ENCODE measurements at regions not wholly inside any gene's neighbourhood (a gene's known extent, or its start where the extent isn't known, plus 50 kb on each side); places are given as distances from the start of the nearest gene placed in this dataset.
"Not testable (repeated sequence)": the region's sequence is repeated elsewhere in the genome, so short reads cannot be mapped to it uniquely, and the experiment has no call there.

- peak; percentile 51 for DNase-seq
Measured at GRCh38 chr1:232183802-232184201, 446.1 kb downstream of the SIPA1L2 start.

GRCh38 chr1:232183266-232183800 is 446.6 kb downstream of the SIPA1L2 start:
- no peak for DNase-seq

DNA sequence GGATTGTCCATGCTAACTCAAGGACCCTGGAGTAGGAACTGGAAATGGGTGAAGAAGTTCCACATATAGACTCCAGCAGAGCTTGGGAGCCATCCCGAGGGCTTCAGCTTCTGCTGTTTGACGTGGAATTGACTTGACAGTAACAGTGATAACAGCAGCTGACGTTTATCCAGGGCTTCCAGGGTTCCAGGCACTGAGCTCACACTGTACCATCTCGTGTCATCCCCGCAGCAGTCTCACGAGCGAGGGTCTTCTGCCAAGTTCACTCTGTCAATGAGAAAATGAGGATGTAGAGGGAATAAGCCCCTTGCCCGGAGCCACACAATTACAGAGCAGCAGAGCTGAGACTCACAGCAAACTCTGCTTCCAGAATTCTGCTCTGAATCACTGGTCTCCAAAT is 447.7 kb downstream of the SIPA1L2 start:
- no peak for DNase-seq

GRCh38 chr1:232180779-232181136 is 449.2 kb downstream of the SIPA1L2 start:
- DNase-seq, result no peak

DNA sequence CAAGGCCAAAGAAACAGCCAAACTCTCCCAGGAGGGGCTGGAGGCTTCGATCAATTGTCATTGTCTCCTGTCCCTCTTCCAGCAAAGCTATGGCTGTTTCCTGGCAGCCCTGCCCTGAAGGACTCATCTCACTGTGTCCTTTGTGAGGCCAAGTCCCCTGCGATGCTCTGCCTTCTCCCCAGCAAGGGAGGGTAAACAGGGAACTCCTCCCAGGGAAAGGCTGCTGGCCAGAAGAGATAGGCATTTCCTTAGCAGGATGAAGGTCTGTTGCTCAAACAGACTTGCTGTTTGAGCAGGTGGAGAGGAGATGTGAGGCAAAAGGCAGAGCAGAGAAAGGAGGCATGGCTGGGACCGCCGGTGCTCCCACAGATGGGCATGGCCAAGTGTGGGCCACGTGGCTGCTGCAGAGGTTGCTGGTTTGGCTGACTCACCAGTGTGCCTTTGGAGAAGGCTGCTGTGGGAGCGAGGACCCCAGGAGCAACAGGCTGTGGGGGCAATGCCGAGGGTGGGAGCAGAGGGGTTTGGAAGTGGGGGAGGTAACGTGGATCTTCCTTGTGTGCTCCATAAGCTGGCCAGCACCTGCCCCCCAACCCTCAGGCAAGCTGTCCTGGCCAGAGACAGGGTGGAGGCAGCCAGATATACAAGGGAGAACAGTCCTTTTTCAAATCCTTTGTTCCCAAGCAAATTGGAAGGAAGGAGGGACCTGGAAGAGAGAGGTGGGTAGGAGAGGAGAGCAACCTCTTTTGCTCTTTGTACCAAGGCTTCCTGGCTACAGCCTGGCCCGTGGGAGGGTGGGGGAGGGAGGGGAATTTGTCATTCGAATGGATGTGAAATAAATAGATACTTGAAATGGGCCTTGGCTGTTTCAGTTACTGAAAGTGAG is 449.8 kb downstream of the SIPA1L2 start:
- DNase-seq, result no peak

GRCh38 chr1:232178191-232178590 is 451.7 kb downstream of the SIPA1L2 start:
- no peak for DNase-seq

GRCh38 chr1:232177438-232177837 is 452.5 kb downstream of the SIPA1L2 start:
- no peak for DNase-seq

DNA sequence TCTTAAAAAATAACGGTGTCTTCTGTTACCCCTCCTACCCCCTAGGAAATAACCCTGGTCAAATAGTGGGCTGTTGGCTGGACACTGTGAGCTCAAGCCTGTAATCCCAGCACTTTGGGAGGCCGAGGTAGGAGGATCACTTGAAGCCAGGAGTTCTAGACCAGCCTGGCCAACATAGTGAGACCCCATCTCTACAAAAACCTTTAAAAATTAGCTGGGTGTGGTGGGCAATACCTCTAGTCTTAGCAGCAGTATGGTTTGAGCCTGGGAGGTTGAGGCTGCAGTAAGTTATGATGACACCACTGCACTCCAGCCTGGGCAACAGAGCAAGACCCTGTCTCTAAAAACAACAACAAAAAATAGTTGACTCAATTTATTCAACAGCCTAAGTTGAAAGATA is 453.7 kb downstream of the SIPA1L2 start:
- no peak for DNase-seq

DNA sequence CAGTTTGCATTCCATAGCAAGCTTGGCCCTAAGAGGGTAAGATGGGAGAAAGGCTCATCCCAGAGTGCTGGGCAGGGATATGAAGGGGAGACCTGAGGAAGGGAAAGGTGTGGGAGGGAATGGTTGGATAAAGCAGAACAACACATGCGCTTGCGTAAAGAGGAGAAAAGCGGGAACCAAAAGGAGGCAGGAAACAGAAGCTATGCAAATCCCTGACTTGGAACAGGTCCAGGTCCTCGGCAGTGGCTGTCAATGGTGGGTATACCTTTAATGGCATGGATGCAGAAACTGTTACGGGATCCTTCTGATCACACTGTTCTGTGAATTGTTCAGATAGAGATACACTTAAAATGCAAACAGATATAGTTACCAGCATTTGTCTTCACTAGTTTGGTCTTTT is 455.6 kb downstream of the SIPA1L2 start:
- peak; percentile 26 for DNase-seq

DNA sequence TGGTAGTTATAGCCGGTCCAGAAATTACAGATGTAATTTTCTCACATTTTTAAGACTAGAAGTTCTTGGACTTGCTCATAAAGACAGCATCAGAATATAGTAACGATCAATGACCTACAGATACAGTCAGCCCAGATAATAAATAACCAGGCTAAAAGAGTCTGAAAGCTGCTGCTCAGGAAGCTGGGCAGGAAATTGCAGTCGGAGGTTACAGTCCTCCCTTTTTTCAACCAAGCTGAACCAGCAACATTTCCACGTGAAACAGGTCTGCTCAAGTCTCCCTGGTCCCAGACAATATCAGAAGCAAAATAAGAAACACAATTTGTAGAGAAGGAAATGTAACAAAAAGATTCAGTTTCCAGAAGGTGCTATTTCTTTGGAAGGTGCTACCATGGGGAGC is 457.4 kb downstream of the SIPA1L2 start:
- no peak for DNase-seq

DNA sequence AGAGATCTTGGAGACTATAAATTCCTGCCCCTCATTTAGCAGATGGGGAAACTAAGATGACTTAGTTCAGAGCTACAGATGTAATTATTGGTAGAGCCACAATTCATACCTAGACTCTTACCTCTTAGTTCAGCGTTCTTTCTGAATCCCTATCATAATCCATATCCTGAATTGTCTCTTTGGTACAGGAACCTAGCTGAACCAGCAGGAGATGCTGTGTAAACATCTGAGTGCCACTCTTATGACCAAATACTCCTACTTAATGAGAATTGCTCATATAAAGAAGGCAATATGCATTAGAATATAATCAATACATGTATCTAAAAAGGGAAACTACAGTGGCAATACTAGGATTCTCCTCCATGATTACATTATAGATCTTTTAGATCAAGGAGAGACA is 459.0 kb downstream of the SIPA1L2 start:
- DNase-seq, result no peak

DNA sequence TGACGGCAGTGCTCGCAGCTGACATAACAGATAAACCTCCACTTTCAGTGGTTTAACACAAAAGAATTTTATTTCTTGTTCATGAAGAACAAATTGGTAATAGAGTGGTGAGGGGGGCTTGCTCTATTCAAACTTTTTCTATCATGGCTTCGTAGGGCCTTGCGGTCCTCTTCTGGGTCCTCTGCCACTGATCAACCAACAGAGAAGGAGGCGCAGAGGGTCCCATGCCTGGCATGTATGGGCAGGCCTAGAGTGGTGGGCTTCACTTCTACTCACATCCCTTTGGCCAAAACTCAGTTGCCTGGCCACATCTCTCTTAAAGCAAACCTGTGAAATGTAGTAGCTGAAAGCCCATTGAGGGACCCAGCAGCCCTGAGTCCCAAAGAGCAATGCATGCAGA is 460.5 kb downstream of the SIPA1L2 start:
- no peak for DNase-seq

- no peak for DNase-seq
Measured at GRCh38 chr1:232168508-232168907, 461.4 kb downstream of the SIPA1L2 start.

GRCh38 chr1:232166942-232167341 is 463.0 kb downstream of the SIPA1L2 start:
- DNase-seq, result no peak

DNA sequence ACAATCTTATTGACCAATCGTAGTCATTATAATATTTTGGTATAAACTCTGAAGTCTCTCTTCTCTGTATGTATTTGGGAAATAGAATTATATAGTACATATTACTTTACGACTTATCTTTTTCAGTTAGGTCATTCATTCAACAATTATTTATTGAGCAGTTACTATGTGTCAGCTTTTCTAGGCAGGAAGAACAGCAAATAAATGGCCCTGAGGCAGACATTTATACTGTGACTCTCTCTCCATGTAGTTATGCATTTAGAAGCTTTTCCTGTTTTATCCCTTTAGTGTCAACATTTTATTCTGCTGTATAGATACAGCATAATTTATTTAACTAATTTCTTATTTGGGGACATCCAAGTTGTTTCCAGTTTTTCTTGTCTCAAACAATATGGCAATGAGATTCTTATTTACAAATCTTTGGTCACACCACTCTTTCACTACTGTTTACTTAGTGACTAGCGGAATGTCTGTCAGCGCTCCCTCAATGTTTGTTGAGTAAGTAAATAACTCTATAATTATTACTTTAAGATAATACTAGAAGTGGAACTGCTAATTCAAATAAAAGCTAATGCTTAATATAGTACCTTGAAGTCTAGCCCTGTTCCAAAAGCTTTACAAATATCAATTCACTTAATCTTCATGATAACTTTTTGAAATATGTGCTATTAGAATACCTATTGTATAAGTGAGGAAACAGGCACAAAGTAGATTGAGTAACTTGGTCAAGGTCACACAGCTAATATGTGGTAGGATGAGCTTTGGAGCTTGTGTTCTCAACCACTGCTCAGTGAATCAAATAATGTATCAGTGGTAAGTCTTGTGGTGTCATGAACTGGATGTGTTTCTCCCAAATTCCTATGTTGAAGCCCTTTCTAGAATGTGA is 465.6 kb downstream of the SIPA1L2 start:
- DNase-seq, result no peak

GRCh38 chr1:232163533-232163932 is 466.4 kb downstream of the SIPA1L2 start:
- no peak for DNase-seq

DNA sequence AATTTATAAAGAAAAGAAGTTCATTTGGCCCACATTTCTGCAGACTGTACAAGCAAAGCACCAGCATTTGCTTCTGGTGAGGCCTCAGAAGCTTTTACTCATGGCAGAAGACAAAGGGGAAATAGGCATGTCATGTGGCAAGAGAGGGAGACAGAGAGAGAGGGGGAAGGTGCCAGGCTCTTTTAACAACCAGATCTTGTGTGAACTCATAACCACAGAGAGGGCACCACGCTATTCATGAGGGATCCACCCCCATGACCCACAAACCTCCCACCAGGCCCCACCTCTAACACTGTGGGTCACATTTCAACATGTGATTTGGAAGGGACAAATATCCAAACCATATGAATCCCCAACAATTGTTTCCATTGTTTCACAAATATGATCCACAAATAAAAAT is 467.9 kb downstream of the SIPA1L2 start:
- no peak for DNase-seq

DNA sequence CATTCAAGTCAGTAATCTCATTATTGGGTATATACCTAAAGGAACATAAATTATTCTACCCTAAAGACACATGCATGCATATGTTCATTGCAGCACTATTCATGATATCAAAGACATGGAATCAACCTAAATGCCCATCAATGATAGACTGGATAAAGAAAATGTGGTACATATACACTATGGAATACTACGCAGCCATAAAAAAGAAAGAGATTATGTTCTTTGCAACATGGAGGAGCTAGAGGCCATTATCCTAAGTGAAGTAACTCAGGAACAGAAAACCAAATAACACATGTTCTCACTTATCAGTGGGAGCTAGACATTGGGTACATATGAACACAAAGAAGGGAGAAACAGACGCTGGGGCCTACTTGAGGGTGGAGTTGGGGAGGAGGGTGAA is 471.4 kb downstream of the SIPA1L2 start:
- DNase-seq, result not testable (repeated sequence)

GRCh38 chr1:232156070-232156469 is 473.9 kb downstream of the SIPA1L2 start:
- not testable (repeated sequence) for DNase-seq

DNA sequence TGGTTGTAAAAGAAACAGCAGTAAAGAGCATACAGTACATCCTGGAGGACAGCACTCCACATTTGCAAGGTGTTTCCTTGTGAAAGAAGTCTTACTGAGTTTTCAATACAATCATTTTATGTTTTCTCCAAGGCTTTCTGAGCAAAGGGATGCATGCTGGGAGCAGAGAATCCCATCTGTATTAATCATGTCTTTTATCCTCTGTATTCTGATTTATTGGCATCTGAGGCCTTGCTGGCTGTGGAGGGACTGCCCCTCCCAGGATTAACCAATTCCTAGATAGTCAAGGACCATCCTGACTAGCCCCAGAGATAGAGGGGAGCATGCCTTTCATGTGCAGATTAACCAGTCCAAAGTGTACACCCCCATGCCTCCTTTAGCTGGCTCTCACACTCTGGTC is 476.3 kb downstream of the SIPA1L2 start:
- no peak for DNase-seq

DNA sequence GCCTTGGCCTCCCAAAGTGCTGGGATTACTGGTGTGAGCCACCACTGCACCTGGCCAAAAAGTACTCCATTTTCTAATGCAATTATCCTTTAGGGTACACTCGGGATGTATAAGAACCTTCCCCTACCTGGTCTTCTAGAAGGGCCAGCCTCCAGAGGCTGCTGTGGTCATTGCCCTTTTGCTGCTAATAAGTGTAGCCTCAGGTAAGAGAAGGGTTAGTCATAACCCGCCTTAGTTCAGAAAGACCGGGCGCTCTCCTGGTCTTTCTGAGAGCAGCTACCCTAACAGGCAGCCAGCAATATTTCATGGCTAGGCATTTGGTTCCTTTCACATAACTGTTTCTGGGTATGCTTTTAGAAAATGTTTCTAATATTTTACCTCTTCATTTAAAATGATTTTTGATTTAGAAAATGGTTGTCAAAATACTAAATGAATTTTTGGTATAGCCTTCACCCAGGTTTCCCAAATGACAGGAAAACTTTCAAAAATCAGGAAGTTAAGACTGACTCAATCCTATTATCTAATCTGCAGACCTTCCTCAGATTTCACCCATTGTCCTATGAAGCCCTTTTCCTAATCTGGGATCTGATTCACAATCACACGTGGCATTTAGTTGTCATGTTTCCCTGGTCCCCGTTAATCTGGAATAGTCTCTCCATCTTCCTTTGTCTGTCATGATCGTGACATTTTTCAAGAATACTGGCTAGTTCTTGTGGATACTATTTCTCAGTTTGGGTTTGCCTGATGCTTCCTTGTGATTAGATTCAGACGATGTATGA is 479.0 kb downstream of the SIPA1L2 start:
- no peak for DNase-seq

DNA sequence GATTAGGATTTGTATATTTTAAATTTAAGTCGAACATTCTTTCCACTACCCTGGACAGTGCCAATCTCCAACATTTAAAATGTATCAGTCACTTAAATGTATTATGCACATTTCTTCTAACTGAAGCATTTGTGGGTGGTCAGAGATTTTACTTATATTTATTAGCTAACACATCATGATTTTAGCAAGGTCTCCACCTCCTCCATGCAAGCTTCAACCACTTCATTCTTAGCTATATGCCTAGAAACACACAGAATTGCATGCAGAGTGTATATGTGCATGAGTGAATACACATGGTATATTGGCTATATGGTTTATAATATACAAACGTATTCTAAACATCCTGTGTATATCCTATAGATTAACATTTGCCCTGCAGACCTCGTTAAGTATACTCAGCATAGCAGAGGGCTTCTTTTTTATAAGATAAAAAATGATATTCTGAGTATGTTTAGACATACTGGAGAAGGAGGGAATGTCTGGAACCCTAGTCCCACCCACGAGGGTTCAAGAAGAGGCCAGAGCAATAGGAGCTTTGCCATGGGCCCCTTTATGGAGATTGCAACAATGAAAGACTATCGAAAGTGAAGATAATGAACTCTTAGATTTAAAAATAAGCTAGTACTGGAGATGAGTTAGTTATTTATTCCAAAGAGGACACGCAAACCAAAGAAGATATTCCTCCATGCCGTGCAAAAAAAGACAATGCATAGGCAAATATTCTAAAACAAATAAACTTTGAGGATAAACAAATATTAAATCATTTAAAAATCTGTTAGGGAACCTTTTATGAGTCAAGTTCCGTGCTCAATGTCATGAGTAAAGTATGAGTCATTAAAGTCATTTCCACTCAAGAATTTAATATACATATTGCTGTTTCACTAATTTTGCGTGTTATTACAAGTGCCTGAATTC is 480.4 kb downstream of the SIPA1L2 start:
- no peak for DNase-seq

Data from NCI-H2171 treated with DMSO at 0.1 percent for 48 hours (cell line).